Gastroesophageal sphincter (tissue), 4 donors: ENCODE measurements at regions not wholly inside any gene's neighbourhood (a gene's known extent, or its start where the extent isn't known, plus 50 kb on each side); places are given as distances from the start of the nearest gene placed in this dataset.

Source experiments
- ATAC-seq: fragments of 150-250 bp; one replicate; pipeline ENCODE4 v1.9.1; 2016; ENCODE audit warnings: mild to moderate bottlenecking, moderate library complexity
- H3K27ac ChIP-seq, 4 donors: fragments of 200-600 bp; sonication (generic) in 3 of 4; 1 replicate in 3 of 4; 2 replicates in 1 of 4; pipeline ENCODE4 v1.5.1; 2016 to 2019
- H3K27me3 ChIP-seq: fragments of 200-600 bp; sonication (generic); one replicate; pipeline ENCODE4 v1.5.1; 2019
- H3K36me3 ChIP-seq, 2 donors: fragments of 200-600 bp; sonication (generic); one replicate each; pipeline ENCODE4 v1.5.1; 2019; ENCODE audit warnings: control low read depth in 1 of 2
- H3K4me1 ChIP-seq, 3 donors: fragments of 200-600 bp; sonication (generic); 1 replicate in 2 of 3; 2 replicates in 1 of 3; pipeline ENCODE4 v1.5.1; 2016 to 2019; ENCODE audit warnings: control low read depth in 2 of 3
- H3K4me3 ChIP-seq, 2 donors: fragments of 200-600 bp; sonication (generic); one replicate each; pipeline ENCODE4 v1.5.1; 2019; ENCODE audit warnings: mild to moderate bottlenecking in 1 of 2, moderate library complexity in 1 of 2
- H3K9me3 ChIP-seq, 3 donors: fragments of 200-600 bp; sonication (generic); one replicate each; pipeline ENCODE4 v1.5.1; 2017 to 2019; ENCODE audit warnings: control low read depth in 2 of 3
- CTCF ChIP-seq, 4 experiments: fragments of 200-600 bp in 2 of 4; fragments of 450-650 bp in 2 of 4; sonication (generic) in 1 of 4; IDR thresholded peaks; one replicate each; pipeline ENCODE4 v1.5.1; 2017 to 2019; ENCODE audit warnings: antibody characterized with exemption in 4 of 4, mild to moderate bottlenecking in 2 of 4, moderate library complexity in 2 of 4
- EP300 ChIP-seq: sonication (generic); formaldehyde crosslinking; IDR thresholded peaks from one replicate; pipeline ENCODE4 v1.6.1; 2017; ENCODE audit warnings: antibody characterized with exemption, mild to moderate bottlenecking
- POLR2A ChIP-seq, 2 donors: fragments of 450-650 bp; IDR thresholded peaks; one replicate each; pipeline ENCODE4 v1.6.1; 2017; ENCODE audit warnings: antibody characterized with exemption in 2 of 2, mild to moderate bottlenecking in 2 of 2, moderate library complexity in 1 of 2
- POLR2AphosphoS5 ChIP-seq: sonication (generic); formaldehyde crosslinking; IDR thresholded peaks from one replicate; pipeline ENCODE4 v1.6.1; 2017; ENCODE audit warnings: antibody characterized with exemption
- WGBS, 2 donors: methylation state at CpG; one replicate each; pipeline ENCODE4 v1.1.5; 2018; ENCODE audit warnings: low coverage in 1 of 2; 5-methylcytosine and 5-hydroxymethylcytosine counted together

GRCh38 chr22:26922806-26923205 is 265.4 kb downstream of the MIAT start:
- Histone ChIP-seq H3K36me3 (no peaks in the 10 kb centered on the region), H3K4me1 (no peaks in the 10 kb centered on the region), H3K27me3 (no peaks in the 10 kb centered on the region), H3K9me3 (no peaks in the 10 kb centered on the region), H3K4me3 (no peak overlapping the region), H3K27ac (no peak overlapping the region)
- TF ChIP-seq POLR2A (IDR thresholded peaks at IDR 0.05) = no peak
- no peak for TF ChIP-seq POLR2AphosphoS5
- TF ChIP-seq EP300 = no peak
- TF ChIP-seq CTCF (IDR thresholded peaks at IDR 0.05) = no peak
- 20 to 30% methylated on average over 3 to 4 of the region's 5 CpGs for WGBS, 2 donors
- no peak for ATAC-seq

- no peaks in the 10 kb centered on the region for H3K9me3 ChIP-seq
- TF ChIP-seq POLR2AphosphoS5 = no peak
- no peak for TF ChIP-seq POLR2A (IDR thresholded peaks at IDR 0.05)
- no peak for TF ChIP-seq EP300
- TF ChIP-seq CTCF (IDR thresholded peaks at IDR 0.05) = no peak
- H3K27ac ChIP-seq = no peak overlapping the region
- ATAC-seq = no peak
- H3K36me3 ChIP-seq = no peaks in the 10 kb centered on the region
- no peaks in the 10 kb centered on the region for H3K4me1 ChIP-seq
- H3K27me3 ChIP-seq = no peaks in the 10 kb centered on the region
- no peak overlapping the region for H3K4me3 ChIP-seq
- WGBS, 2 donors = 57% methylated on average over 1 of the region's 1 CpG; no CpG with 5 or more reads in 1 of the 2 donors
These were observed 266.1 kb downstream of the MIAT start for GRCh38 chr22:26923531-26923930.

GRCh38 chr22:26927821-26928220 is 270.4 kb downstream of the MIAT start:
- no peak for TF ChIP-seq EP300
- TF ChIP-seq POLR2A (IDR thresholded peaks at IDR 0.05) = no peak
- TF ChIP-seq POLR2AphosphoS5 = no peak
- TF ChIP-seq CTCF (IDR thresholded peaks at IDR 0.05) = no peak
- Histone ChIP-seq H3K36me3 (no peaks in the 10 kb centered on the region), H3K27ac (no peak overlapping the region), H3K9me3 (no peaks in the 10 kb centered on the region), H3K4me3 (no peak overlapping the region), H3K4me1 (no peaks in the 10 kb centered on the region), H3K27me3 (no peaks in the 10 kb centered on the region)
- no peak for ATAC-seq
- WGBS, 2 donors = 70% methylated on average over 3 of the region's 6 CpGs; no CpG with 5 or more reads in 1 of the 2 donors

- H3K9me3 ChIP-seq = no peaks in the 10 kb centered on the region
- no peaks in the 10 kb centered on the region for H3K36me3 ChIP-seq
- H3K4me3 ChIP-seq = no peak overlapping the region
- WGBS, 2 donors = 100% methylated on average over 1 to 2 of the region's 3 CpGs
- no peak overlapping the region for H3K27ac ChIP-seq
- H3K27me3 ChIP-seq = no peaks in the 10 kb centered on the region
- ATAC-seq = no peak
- TF ChIP-seq CTCF (IDR thresholded peaks at IDR 0.05) (no peak), POLR2AphosphoS5 (no peak), EP300 (no peak), POLR2A (IDR thresholded peaks at IDR 0.05) (no peak)
- H3K4me1 ChIP-seq = no peaks in the 10 kb centered on the region
These were observed 274.1 kb downstream of the MIAT start for GRCh38 chr22:26931471-26931870.

GRCh38 chr22:26933105-26933590 is 275.8 kb downstream of the MIAT start:
- Histone ChIP-seq H3K36me3 (no peaks in the 10 kb centered on the region), H3K4me3 (no peak overlapping the region), H3K9me3 (no peaks in the 10 kb centered on the region), H3K4me1 (no peaks in the 10 kb centered on the region), H3K27ac (no peak overlapping the region), H3K27me3 (no peaks in the 10 kb centered on the region)
- ATAC-seq = no peak
- TF ChIP-seq POLR2A (IDR thresholded peaks at IDR 0.05) = no peak
- 76 to 93% methylated on average over 7 to 8 of the region's 8 CpGs for WGBS, 2 donors
